A549 (cell line): ENCODE measurements at regions not wholly inside any gene's neighbourhood (a gene's known extent, or its start where the extent isn't known, plus 50 kb on each side); places are given as distances from the start of the nearest gene placed in this dataset.

Source experiments
- ATAC-seq, 2 experiments: fragments of 200-7000 bp in 1 of 2; fragments of >200 bp in 1 of 2; cut with Nextera tagmentation in 1 of 2; cut with Tn5 transposase in 1 of 2; 3 replicates each; pipeline versions ENCODE4 v1.8.0 to v1.9.1; 2018 to 2020; ENCODE audit warnings: mild to moderate bottlenecking in 1 of 2, moderate library complexity in 1 of 2
- CTCF ChIA-PET: fragments of 300-600 bp; sonication (Branson Sonifier 250); formaldehyde crosslinking; extraction: SDS; loops from one replicate; lab custom pipeline; 2021; ENCODE audit warnings: antibody characterized with exemption, inconsistent platforms; lab: Yijun Ruan, JAX
- POLR2A ChIA-PET: fragments of 350-600 bp; formaldehyde crosslinking; extraction: SDS; loops from one replicate; lab custom pipeline; 2021; ENCODE audit warnings: antibody characterized with exemption, inconsistent platforms; lab: Yijun Ruan, JAX
- DNase-seq, 2 experiments: peaks; one replicate each; pipeline versions ENCODE4 v3.0.0 to v3.0.0-alpha.2; 2011 to 2016; ENCODE audit warnings: low read depth in 1 of 2, low spot score in 1 of 2
- FAIRE-seq: peaks from 2 replicates; lab custom pipeline; 2011; peaks lifted over from hg19 to GRCh38; lab: Jason Lieb, UNC
- H3K27ac ChIP-seq, 2 experiments: fragments of >200 bp; sonication (Bioruptor Twin); formaldehyde crosslinking; 3 replicates each; pipeline ENCODE4 v1.5.1; 2016 to 2017
- H3K4me1 ChIP-seq: fragments of >200 bp; sonication (Bioruptor Twin); formaldehyde crosslinking; 3 replicates; pipeline ENCODE4 v1.6.1; 2016
- H3K4me2 ChIP-seq: fragments of >200 bp; sonication (Bioruptor Twin); formaldehyde crosslinking; 3 replicates; pipeline ENCODE4 v1.6.1; 2016
- H3K4me3 ChIP-seq: fragments of >200 bp; sonication (Bioruptor Twin); formaldehyde crosslinking; 3 replicates; pipeline ENCODE4 v1.5.1; 2016
- H3K9me3 ChIP-seq: fragments of >200 bp; sonication (Bioruptor Twin); formaldehyde crosslinking; 3 replicates; pipeline ENCODE4 v1.6.1; 2016
- ATOH8 ChIP-seq: fragments of 250-450 bp; sonication (Bioruptor Pico); IDR thresholded peaks from 2 replicates; pipeline ENCODE4 v1.5.0; 2020; ENCODE audit warnings: low read depth, mild to moderate bottlenecking, moderate library complexity
- E2F6 ChIP-seq: IDR thresholded peaks from 2 replicates; pipeline ENCODE4 v1.6.1; 2012; ENCODE audit warnings: low read depth, borderline replicate concordance
- EHF ChIP-seq: fragments of 250-450 bp; sonication (Bioruptor Pico); IDR thresholded peaks from 2 replicates; pipeline ENCODE4 v1.5.0; 2020; ENCODE audit warnings: mild to moderate bottlenecking
- EP300 ChIP-seq, 2 experiments: fragments of >200 bp; sonication (Bioruptor Twin); formaldehyde crosslinking; IDR thresholded peaks; 2 replicates in 1 of 2; 3 replicates in 1 of 2; pipeline ENCODE4 v1.6.1; 2016 to 2017
- ESRRA ChIP-seq: fragments of 150-350 bp; IDR thresholded peaks from 2 replicates; pipeline ENCODE4 v1.6.1; 2014; ENCODE audit warnings: mild to moderate bottlenecking, low read length, borderline replicate concordance
- HES2 ChIP-seq: fragments of >200 bp; sonication (Bioruptor Twin); formaldehyde crosslinking; IDR thresholded peaks from 2 replicates; pipeline ENCODE4 v1.6.1; 2016
- HEYL ChIP-seq: fragments of 250-450 bp; sonication (Bioruptor Pico); IDR thresholded peaks from 2 replicates; pipeline ENCODE4 v1.8.0; 2021; ENCODE audit warnings: mild to moderate bottlenecking, moderate library complexity
- HOXB5 ChIP-seq: fragments of 250-450 bp; sonication (Bioruptor Pico); IDR thresholded peaks from 2 replicates; pipeline ENCODE4 v1.5.0; 2020; ENCODE audit warnings: mild to moderate bottlenecking, moderate library complexity
- JUNB ChIP-seq: fragments of >200 bp; sonication (Bioruptor Twin); formaldehyde crosslinking; IDR thresholded peaks from 2 replicates; pipeline ENCODE4 v1.6.1; 2016
- MAFK ChIP-seq: fragments of 450-650 bp; IDR thresholded peaks from 2 replicates; pipeline ENCODE4 v1.6.1; 2014; ENCODE audit not compliant: partially characterized antibody
- MAZ ChIP-seq: fragments of 150-350 bp; IDR thresholded peaks from 2 replicates; pipeline ENCODE4 v1.6.1; 2014; ENCODE audit warnings: antibody characterized with exemption, low read depth, low read length, borderline replicate concordance
- MYC ChIP-seq: IDR thresholded peaks from 2 replicates; pipeline ENCODE4 v1.6.1; 2012; ENCODE audit warnings: mild to moderate bottlenecking, inconsistent platforms, low read length, improper control_type of control experiment, borderline replicate concordance
- NFE2L2 ChIP-seq: fragments of 150-350 bp; conservative IDR thresholded peaks from 2 replicates; pipeline ENCODE4 v1.6.1; 2014; ENCODE audit warnings: low read length
- NR3C1 ChIP-seq: fragments of >200 bp; sonication (Bioruptor Twin); formaldehyde crosslinking; IDR thresholded peaks from 3 replicates; pipeline ENCODE4 v1.6.1; 2017
- RAD21 ChIP-seq, 2 experiments: fragments of >200 bp in 1 of 2; sonication (Bioruptor Twin) in 1 of 2; formaldehyde crosslinking in 1 of 2; IDR thresholded peaks in 1 of 2; conservative IDR thresholded peaks in 1 of 2; 2 replicates in 1 of 2; 3 replicates in 1 of 2; pipeline ENCODE4 v1.6.1; 2012 to 2018; ENCODE audit warnings: inconsistent platforms in 1 of 2
- RCOR1 ChIP-seq: fragments of 150-350 bp; IDR thresholded peaks from 2 replicates; pipeline ENCODE4 v1.6.1; 2014; ENCODE audit warnings: antibody characterized with exemption, low read length, low read depth
- ZC3H11A ChIP-seq: fragments of 450-650 bp; IDR thresholded peaks from 2 replicates; pipeline ENCODE4 v1.6.1; 2014; ENCODE audit warnings: antibody characterized with exemption, mild to moderate bottlenecking
- ZFP36 ChIP-seq: fragments of 450-650 bp; IDR thresholded peaks from 2 replicates; pipeline ENCODE4 v1.6.1; 2014; ENCODE audit warnings: borderline replicate concordance; ENCODE audit not compliant: partially characterized antibody
- ZNF302 ChIP-seq: fragments of 250-450 bp; sonication (Bioruptor Pico); IDR thresholded peaks from 2 replicates; pipeline ENCODE4 v1.9.0; 2021; ENCODE audit warnings: inconsistent platforms, mild to moderate bottlenecking, moderate library complexity
- ZSCAN20 ChIP-seq: fragments of 250-450 bp; sonication (Bioruptor Pico); IDR thresholded peaks from 2 replicates; pipeline ENCODE4 v1.8.0; 2022; ENCODE audit warnings: mild to moderate bottlenecking, moderate library complexity
- WGBS: methylation state at CpG from one replicate; pipeline ENCODE4 v1.1.6; 2017; ENCODE audit errors: missing lambda C conversion rate; 5-methylcytosine and 5-hydroxymethylcytosine counted together

- TF ChIP-seq RCOR1 (no peak), ZFP36 (no peak)
These were observed 1082.2 kb upstream of the DDX18 start (continued) for GRCh38 chr2:116732322-116732721.

GRCh38 chr2:116733699-116734098, 1080.8 kb upstream of the DDX18 start:
- 10% methylated on average over 3 of the region's 3 CpGs for WGBS
- POLR2A ChIA-PET: no interaction called here
- no peaks in the 10 kb centered on the region for H3K4me1 ChIP-seq
- FAIRE-seq: no peak
- no peak overlapping the region for H3K4me2 ChIP-seq
- no peak for DNase-seq
- TF ChIP-seq ZNF302 (no peak), HOXB5 (no peak), ATOH8 (no peak), MAFK (no peak)
- H3K27ac ChIP-seq: no peak overlapping the region
- CTCF ChIA-PET: no interaction called here
- no peak overlapping the region for H3K4me3 ChIP-seq
- no peaks in the 10 kb centered on the region for H3K9me3 ChIP-seq
- no peak for ATAC-seq

GRCh38 chr2:116737951-116738350, 1076.5 kb upstream of the DDX18 start:
- no peak for FAIRE-seq
- no peak for TF ChIP-seq ZFP36
- no peak for TF ChIP-seq RAD21 (conservative IDR thresholded peaks at IDR 0.05 in 1 of 2, IDR thresholded peaks at IDR 0.05 in 1 of 2)
- TF ChIP-seq, all 56 proteins: peak for 0
- H3K27ac ChIP-seq: no peak overlapping the region
- no peaks in the 10 kb centered on the region for H3K9me3 ChIP-seq
- WGBS: 47% methylated on average over 3 of the region's 3 CpGs
- ATAC-seq (no peak), DNase-seq (no peak)
- ChIA-PET POLR2A (no interaction called here), CTCF (no interaction called here)
- no peak overlapping the region for H3K4me2 ChIP-seq
- H3K4me3 ChIP-seq: no peak overlapping the region
- H3K4me1 ChIP-seq: no peaks in the 10 kb centered on the region

- no peak for ATAC-seq
These were observed 1067.4 kb upstream of the DDX18 start for GRCh38 chr2:116747103-116747502.

GRCh38 chr2:116749994-116750393, 1064.5 kb upstream of the DDX18 start:
- POLR2A ChIA-PET: no interaction called here
- Histone ChIP-seq H3K4me2 (no peak overlapping the region), H3K27ac (no peak overlapping the region), H3K4me3 (no peak overlapping the region), H3K4me1 (no peaks in the 10 kb centered on the region), H3K9me3 (no peaks in the 10 kb centered on the region)
- CTCF ChIA-PET: interaction anchor here (0.6 kb wide), 1 partner anchor 1214 kb away, joined by 3 read pairs; no protein-coding TSS in a partner anchor
- TF ChIP-seq NFE2L2: no peak
- TF ChIP-seq MAZ: no peak
- TF ChIP-seq MYC: no peak
- no peak for TF ChIP-seq E2F6
- TF ChIP-seq ZC3H11A: no peak
- no peak for TF ChIP-seq ESRRA
- no peak for TF ChIP-seq JUNB
- TF ChIP-seq NR3C1: no peak
- TF ChIP-seq HES2: no peak
- TF ChIP-seq EHF: no peak
- no peak for TF ChIP-seq EP300 (IDR thresholded peaks at IDR 0.05)
- TF ChIP-seq HOXB5: no peak
- TF ChIP-seq HEYL: no peak
- FAIRE-seq: no peak
- DNase-seq: no peak
- ATAC-seq: no peak

More at GRCh38 chr2:116747103-116747502, 1067.4 kb upstream of the DDX18 start:
- Histone ChIP-seq H3K4me3 (no peak overlapping the region), H3K4me2 (no peak overlapping the region), H3K27ac (no peak overlapping the region), H3K9me3 (no peaks in the 10 kb centered on the region), H3K4me1 (no peaks in the 10 kb centered on the region)
- no peak for FAIRE-seq
- CTCF ChIA-PET: no interaction called here
- POLR2A ChIA-PET: no interaction called here
- no peak for DNase-seq
- TF ChIP-seq RAD21 (conservative IDR thresholded peaks at IDR 0.05 in 1 of 2, IDR thresholded peaks at IDR 0.05 in 1 of 2): peak in 1 of 2 experiments; percentile 13; a peak in 1 of 5 replicates
- no peak for TF ChIP-seq MAZ
- no peak for TF ChIP-seq ZSCAN20
- WGBS: 0% methylated on average over 1 of the region's 1 CpG
